GM19240 (cell line): ENCODE measurements at regions not wholly inside any gene's neighbourhood (a gene's known extent, or its start where the extent isn't known, plus 50 kb on each side); places are given as distances from the start of the nearest gene placed in this dataset.
"Not testable (repeated sequence)": the region's sequence is repeated elsewhere in the genome, so short reads cannot be mapped to it uniquely, and the experiment has no call there.

Experiments used
- DNase-seq: peaks from one replicate; pipeline ENCODE4 v3.0.0; 2011; ENCODE audit warnings: low spot score; ENCODE audit not compliant: insufficient read length

GRCh38 chr1:227416156-227416830 lies 98.0 kb upstream of the CDC42BPA start:
- no peak for DNase-seq

- DNase-seq = no peak
Measured at GRCh38 chr1:227415115-227415790, 97.0 kb upstream of the CDC42BPA start.

- DNase-seq = no peak
Measured at GRCh38 chr1:227411066-227411465, 92.8 kb upstream of the CDC42BPA start.

GRCh38 chr1:227406332-227406731 lies 88.0 kb upstream of the CDC42BPA start:
- not testable (repeated sequence) for DNase-seq

DNA sequence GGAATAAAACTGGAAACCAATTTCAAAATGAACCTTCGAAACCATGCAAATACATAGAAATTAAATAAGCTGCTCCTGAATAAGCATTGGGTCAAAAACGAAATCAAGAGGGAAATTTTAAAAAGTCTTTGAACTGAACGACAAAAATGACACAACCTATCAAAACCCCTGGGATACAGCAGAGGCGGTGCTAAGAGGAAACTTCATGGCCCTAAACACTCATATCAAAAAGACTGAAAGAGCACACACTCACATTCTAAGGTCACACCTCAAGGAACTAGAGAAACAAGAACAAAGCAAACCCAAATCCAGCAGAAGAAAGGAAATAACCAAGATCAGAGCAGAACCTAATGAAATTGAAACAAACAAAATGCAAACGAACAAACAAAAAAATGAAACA lies 85.2 kb upstream of the CDC42BPA start:
- no peak for DNase-seq

DNA sequence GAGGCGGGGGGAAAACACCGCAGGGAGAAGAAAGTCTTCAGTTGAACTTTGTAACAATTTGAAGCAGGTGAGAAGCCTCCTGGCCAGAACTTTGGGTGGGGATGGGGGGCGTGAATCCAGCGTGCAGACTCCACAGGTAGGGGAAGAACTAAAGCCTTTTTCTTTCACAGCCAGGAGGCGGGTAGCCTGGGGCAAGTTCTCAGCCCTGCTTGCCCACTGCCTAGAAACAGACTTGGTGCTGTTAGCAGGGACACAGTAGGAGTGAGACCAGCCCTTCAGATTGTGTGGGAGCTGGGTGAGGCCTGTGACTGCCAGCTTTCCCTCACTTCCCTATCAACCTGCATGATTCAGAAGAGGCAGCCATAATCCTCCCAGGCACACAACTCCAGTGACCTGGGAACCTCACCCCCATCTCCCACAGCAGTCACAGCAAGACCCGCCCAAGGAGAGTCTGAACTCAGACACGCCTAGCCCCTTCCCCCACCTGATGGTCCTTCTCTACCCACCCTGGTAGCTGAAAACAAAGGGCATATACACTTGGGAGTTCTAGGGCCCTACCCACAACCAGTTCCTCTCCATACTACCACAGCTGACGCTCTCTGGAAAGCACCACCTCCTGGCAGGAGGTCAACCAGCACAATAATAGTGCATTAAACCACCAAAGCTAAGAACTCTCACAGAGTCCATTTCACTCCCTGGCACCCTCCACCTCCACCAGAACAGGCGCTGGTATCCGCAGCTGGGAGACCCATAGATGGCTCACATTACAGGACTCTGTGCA lies 83.5 kb upstream of the CDC42BPA start:
- no peak for DNase-seq

GRCh38 chr1:227399152-227399730 lies 80.9 kb upstream of the CDC42BPA start:
- DNase-seq = no peak

DNA sequence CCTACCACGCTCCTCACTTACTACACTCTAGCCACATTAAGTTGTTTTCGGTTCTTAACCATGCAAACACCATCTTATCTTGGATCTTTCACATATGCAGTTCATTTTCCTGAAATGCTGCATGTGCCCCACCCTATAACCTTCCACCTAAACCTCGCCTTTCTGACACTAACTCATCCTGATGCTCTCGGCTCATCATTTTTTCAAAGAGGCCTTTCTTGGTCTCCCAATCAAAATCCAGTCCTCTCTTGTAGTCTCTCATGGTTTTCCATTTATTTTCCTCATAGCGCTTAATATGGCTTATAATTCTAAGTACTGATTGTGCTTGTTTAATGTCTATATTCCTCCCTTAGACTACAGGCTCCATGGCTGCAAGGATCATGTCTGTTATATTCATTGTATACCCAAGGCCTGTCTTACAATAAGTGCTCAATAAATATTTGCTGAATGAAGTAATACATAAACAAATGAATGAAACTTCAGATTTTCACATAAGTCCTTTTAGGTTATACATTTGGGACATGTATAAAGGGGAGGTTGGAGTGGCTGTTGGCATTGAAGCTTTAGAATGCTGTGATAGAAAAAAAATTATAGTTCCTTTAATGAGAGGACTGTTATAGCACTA lies 79.2 kb upstream of the CDC42BPA start:
- no peak for DNase-seq

DNA sequence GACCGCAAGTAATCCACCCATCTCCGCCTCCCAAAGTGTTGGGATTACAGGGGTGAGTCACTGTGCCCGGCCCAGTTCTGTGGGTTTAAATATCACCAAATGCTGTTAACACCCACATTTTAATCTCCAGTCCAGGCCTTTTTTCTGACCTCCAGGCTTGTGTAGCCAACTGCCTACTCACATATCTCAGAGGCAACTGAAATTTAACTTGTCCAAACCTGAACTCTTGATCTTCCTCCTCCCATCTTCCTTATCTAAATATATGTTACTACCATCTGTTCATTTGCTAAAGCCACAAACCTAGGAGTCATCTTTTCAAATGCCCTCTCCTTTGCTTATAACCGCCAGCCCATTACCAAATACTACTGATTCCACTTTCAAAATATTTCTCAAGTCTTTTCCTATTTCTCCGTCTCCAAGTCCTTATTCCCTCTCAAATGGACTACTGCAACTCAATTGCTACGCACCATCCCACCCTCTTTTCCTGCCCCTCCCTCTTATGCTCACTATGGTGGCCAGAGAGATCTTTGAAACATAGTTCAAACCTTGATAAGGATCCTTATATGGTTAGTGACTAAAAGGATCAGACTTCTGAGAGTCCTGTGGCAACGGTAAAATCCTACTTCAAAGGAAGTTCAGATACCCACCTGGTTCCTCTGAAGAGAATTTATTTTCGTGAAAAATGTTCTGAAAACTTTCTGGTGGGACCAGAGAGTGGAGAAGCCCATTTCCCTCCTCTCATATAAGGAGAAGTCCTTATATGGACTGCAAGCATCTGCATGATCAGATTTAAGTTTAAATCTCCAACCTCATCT lies 78.5 kb upstream of the CDC42BPA start:
- no peak for DNase-seq

DNA sequence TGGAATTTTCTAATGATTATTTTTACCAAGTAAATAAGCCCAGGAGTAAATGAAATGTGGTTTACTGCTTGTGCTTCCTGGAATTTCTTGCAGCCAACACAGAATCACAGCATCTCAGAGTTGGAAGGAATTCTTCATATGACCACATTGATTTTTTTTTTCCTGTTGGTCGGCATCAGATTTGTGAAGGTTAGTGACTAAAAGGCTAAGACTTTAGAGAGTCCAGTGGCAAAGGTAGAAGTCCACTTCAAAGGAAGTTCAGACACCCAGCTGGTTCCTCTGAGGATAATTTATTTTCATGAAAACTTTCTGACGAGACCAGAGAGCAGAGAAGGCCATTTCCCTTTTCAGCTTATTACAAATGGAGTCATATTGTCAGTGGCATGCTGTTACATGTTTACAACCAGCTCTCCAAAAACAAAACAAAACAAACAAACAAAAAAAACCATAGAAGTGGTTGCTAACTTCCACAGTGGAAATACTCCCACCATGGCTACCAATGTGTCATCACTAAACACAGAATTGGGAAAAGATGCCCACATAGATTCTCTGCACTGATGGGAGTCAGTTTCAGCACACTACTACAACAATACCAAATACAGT lies 77.2 kb upstream of the CDC42BPA start:
- DNase-seq = no peak

GRCh38 chr1:227392984-227393764 lies 74.9 kb upstream of the CDC42BPA start:
- DNase-seq = no peak

DNA sequence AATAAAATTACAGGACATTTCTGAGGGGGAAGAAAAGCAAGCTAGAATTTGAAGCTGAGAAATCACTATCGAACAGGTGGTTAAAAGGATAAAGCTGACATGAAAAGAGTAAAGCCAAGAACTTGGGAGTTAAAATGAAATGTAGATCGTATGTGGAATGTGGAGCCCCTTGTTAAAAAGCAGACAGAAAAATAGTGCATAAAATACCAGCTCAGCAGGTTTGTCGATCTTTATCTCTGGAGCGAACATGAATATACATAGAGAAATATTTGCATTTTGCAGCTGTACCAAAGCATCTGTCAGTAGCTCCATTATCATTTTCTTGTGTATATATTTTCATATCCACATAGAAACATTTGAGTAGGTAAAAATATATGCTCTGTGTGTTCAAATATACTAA lies 73.6 kb upstream of the CDC42BPA start:
- DNase-seq = no peak

- DNase-seq = no peak
Measured at GRCh38 chr1:227391211-227391610, 72.9 kb upstream of the CDC42BPA start.

- DNase-seq = no peak
Measured at GRCh38 chr1:227390525-227390924, 72.2 kb upstream of the CDC42BPA start.

- no peak for DNase-seq
Measured at GRCh38 chr1:227388214-227389168, 70.2 kb upstream of the CDC42BPA start.

GRCh38 chr1:227379555-227379892 lies 61.2 kb upstream of the CDC42BPA start:
- no peak for DNase-seq

DNA sequence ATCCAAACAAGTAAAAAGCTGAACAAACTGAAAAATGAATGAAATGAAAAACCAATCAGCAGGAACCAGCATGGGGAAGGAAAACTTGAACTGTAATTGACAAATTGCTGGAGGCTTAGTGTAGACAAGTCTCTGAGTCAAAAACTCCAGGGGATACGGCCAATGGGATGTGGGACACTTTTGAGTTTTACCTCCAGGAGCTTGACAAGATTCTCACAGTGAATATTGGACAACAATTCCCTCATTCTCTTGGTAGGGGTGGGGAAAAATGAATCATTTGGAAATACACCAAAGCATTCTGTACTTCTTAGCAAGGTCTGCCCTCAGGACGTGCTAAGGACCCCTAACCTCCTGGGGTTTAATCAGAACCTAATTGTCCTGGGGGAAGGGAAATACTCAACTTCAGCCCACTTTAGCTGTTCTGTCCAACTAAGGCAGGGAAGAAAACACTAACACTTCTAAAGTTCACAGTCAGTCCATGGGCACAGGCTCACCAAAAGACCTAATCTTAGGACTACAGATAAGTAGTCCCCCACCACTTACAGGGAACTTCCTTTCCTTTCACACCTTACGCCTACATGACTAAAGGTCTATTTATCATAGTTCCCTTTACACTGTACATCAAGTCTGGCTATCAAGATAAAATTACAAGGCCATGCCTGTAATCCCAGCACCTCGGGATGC lies 60.7 kb upstream of the CDC42BPA start:
- no peak for DNase-seq

- no peak for DNase-seq
Measured at GRCh38 chr1:227378181-227378580, 59.9 kb upstream of the CDC42BPA start.
